HL-60 (cell line): ENCODE measurements at regions not wholly inside any gene's neighbourhood (a gene's known extent, or its start where the extent isn't known, plus 50 kb on each side); places are given as distances from the start of the nearest gene placed in this dataset.

ENCODE experiments used
- DNase-seq, 2 experiments: peaks; one replicate each; pipeline ENCODE4 v3.0.0-alpha.2; 2010 to 2020; ENCODE audit warnings: low read depth in 1 of 2, low spot score in 1 of 2
- H3K27ac ChIP-seq: fragments of 250-450 bp; sonication (Bioruptor Pico); replicated peaks from 2 replicates; pipeline ENCODE4 v1.5.1; 2020; ENCODE audit warnings: mild to moderate bottlenecking, moderate library complexity
- H3K27me3 ChIP-seq: fragments of 250-450 bp; sonication (Bioruptor Pico); 2 replicates; pipeline ENCODE4 v1.5.1; 2021; ENCODE audit warnings: mild to moderate bottlenecking, moderate library complexity; ENCODE audit not compliant: insufficient read depth, poor library complexity, severe bottlenecking
- H3K4me3 ChIP-seq: replicated peaks from 2 replicates; pipeline ENCODE4 v1.5.1; 2011; ENCODE audit warnings: mild to moderate bottlenecking, control low read depth, low read length; ENCODE audit not compliant: insufficient read depth
- GABPA ChIP-seq: IDR thresholded peaks from 2 replicates; pipeline ENCODE4 v1.6.1; 2012; ENCODE audit warnings: low read depth
- POLR2AphosphoS5 ChIP-seq: IDR thresholded peaks from 2 replicates; pipeline ENCODE4 v1.6.1; 2012; ENCODE audit warnings: low read depth
- SPI1 ChIP-seq: IDR thresholded peaks from 2 replicates; pipeline ENCODE4 v1.6.1; 2012; ENCODE audit warnings: low read depth, mild to moderate bottlenecking, borderline replicate concordance
- TF ChIP-seq, protein P1 (sequence below): IDR thresholded peaks from one replicate; pipeline ENCODE4 v1.5.1; 2011; ENCODE audit warnings: low read length, control low read depth, inconsistent platforms; ENCODE audit not compliant: insufficient read depth
- TF ChIP-seq, protein P2 (sequence below): IDR thresholded peaks from 2 replicates; pipeline ENCODE4 v1.6.1; 2012; ENCODE audit warnings: low read depth; ENCODE audit not compliant: insufficient replicate concordance

DNA sequence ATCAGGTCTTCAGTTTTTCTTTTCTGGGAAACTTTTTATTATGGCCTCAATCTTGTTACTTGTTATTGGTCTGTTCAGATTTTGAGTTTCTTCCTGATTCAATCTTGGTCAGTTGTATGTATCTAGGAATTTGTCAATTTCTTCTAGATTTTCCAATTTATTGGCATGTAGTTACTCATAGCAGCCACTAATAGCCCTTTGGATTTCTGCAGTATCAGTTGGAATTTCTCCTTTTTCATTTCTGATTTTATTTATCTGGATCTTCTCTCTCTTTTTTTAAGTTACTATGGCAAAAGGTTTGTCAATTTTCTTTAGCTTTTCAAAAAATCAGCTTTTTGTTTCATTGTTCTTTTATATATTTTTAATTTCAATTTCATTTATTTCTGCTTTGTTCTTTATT lies 419.6 kb upstream of the KIRREL3 start:
- no peak for TF ChIP-seq POLR2AphosphoS5
- TF ChIP-seq, protein P1, sequence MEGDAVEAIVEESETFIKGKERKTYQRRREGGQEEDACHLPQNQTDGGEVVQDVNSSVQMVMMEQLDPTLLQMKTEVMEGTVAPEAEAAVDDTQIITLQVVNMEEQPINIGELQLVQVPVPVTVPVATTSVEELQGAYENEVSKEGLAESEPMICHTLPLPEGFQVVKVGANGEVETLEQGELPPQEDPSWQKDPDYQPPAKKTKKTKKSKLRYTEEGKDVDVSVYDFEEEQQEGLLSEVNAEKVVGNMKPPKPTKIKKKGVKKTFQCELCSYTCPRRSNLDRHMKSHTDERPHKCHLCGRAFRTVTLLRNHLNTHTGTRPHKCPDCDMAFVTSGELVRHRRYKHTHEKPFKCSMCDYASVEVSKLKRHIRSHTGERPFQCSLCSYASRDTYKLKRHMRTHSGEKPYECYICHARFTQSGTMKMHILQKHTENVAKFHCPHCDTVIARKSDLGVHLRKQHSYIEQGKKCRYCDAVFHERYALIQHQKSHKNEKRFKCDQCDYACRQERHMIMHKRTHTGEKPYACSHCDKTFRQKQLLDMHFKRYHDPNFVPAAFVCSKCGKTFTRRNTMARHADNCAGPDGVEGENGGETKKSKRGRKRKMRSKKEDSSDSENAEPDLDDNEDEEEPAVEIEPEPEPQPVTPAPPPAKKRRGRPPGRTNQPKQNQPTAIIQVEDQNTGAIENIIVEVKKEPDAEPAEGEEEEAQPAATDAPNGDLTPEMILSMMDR: no peak
- TF ChIP-seq, protein P2, sequence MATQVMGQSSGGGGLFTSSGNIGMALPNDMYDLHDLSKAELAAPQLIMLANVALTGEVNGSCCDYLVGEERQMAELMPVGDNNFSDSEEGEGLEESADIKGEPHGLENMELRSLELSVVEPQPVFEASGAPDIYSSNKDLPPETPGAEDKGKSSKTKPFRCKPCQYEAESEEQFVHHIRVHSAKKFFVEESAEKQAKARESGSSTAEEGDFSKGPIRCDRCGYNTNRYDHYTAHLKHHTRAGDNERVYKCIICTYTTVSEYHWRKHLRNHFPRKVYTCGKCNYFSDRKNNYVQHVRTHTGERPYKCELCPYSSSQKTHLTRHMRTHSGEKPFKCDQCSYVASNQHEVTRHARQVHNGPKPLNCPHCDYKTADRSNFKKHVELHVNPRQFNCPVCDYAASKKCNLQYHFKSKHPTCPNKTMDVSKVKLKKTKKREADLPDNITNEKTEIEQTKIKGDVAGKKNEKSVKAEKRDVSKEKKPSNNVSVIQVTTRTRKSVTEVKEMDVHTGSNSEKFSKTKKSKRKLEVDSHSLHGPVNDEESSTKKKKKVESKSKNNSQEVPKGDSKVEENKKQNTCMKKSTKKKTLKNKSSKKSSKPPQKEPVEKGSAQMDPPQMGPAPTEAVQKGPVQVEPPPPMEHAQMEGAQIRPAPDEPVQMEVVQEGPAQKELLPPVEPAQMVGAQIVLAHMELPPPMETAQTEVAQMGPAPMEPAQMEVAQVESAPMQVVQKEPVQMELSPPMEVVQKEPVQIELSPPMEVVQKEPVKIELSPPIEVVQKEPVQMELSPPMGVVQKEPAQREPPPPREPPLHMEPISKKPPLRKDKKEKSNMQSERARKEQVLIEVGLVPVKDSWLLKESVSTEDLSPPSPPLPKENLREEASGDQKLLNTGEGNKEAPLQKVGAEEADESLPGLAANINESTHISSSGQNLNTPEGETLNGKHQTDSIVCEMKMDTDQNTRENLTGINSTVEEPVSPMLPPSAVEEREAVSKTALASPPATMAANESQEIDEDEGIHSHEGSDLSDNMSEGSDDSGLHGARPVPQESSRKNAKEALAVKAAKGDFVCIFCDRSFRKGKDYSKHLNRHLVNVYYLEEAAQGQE: no peak
- no peak for TF ChIP-seq GABPA
- TF ChIP-seq SPI1: no peak
- DNase-seq: no peak
- H3K27ac ChIP-seq: no peak overlapping the region
- H3K4me3 ChIP-seq: no peak overlapping the region
- no peaks in the 10 kb centered on the region for H3K27me3 ChIP-seq

DNA sequence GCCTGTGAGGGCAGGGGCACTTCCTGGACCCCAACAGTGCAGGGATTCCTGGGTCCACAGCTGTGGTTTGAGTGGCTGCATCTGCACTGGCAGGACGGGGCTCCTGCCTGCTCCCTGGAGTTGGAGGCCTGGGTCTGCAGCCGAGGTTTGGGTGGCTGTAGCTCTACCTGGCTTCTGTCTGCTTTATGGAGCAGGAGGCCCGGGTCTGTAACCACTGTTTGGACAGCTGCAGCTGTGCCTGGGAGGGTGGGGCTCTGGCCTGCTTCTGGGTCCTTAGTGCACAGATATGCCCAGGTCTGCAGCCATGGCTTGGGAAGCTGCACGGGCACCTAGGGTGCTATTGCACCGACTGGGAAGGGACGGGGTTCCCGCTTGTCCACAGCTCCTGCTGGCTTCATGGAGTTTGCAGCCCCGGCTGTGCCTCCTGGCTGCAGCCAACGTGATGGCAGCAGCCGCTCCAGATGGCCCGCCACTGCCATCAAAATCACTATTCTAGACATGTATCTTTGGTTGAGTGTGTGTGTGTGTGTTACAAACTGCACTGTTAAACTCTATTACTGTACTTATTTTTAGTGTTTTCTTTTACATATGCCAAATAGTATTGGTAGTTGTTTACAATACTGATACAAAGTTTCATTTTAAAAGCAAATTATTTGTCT lies 412.3 kb upstream of the KIRREL3 start:
- Histone ChIP-seq H3K27me3 (no peaks in the 10 kb centered on the region), H3K4me3 (no peak overlapping the region), H3K27ac (no peak overlapping the region)
- no peak for DNase-seq
- TF ChIP-seq, protein P2: no peak
- no peak for TF ChIP-seq POLR2AphosphoS5
- TF ChIP-seq GABPA: no peak
- no peak for TF ChIP-seq SPI1
- TF ChIP-seq, protein P1: no peak

DNA sequence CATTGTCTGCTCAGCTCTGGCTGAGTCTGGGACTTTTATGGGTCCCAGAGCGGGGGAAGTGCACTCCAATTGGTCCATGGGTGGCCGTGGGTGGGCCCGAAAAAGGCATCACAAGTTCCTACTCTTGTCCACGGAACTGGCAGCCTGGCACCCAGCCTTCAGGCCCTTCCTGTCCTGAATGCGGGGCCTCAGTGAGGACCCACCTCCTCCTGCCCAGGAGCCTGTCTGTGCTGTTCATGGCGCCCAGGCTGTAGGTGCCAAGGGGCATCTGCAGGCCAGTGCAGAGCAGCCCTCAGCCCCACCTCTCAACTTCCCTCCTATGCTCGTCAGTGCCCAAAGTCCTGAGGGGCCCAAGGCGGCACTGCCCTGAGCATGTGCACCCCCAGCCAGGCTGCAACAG lies 411.7 kb upstream of the KIRREL3 start:
- TF ChIP-seq, protein P1: no peak
- TF ChIP-seq, protein P2: no peak
- no peak for TF ChIP-seq SPI1
- no peak for TF ChIP-seq GABPA
- no peak for TF ChIP-seq POLR2AphosphoS5
- Histone ChIP-seq H3K27me3 (no peaks in the 10 kb centered on the region), H3K4me3 (no peak overlapping the region), H3K27ac (no peak overlapping the region)
- no peak for DNase-seq
